ENCODE measurements at regions not wholly inside any gene's neighbourhood (a gene's known extent, or its start where the extent isn't known, plus 50 kb on each side); places are given as distances from the start of the nearest gene placed in this dataset.

DNA sequence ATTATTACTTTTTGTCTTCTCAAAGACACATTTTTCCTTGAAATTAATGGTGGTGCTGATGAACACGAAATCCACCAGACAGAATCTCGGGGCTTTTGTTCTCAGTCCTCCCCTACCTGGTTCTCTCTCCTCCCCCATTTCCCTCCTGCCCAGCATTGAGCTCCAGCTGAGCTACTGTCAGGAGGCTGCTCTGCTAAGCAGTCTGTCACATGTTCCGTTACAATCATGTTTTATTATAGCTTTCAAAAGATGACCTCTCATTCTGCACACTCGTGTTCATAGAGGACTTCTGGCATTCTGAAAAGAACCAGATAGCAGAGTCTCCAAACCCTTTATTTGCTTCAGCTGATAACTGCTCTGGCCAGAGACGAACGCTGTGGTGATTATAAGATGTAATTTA, 732.5 kb upstream of the RBFOX1 start:
- H3K27ac ChIP-seq = no peak overlapping the region
- ChIA-PET CTCF (no interaction called here), POLR2A (ENCODE audit: low non-redundant PET) (no interaction called here)
- TF ChIP-seq CTCF (conservative IDR thresholded peaks at IDR 0.05; ENCODE audit: low read depth) = no peak
- no peak for DNase-seq (ENCODE audit: low spot score)

GRCh38 chr16:6593799-6594198, 738.8 kb upstream of the RBFOX1 start:
- CTCF ChIA-PET = no interaction called here
- POLR2A ChIA-PET (ENCODE audit: low non-redundant PET) = no interaction called here
- TF ChIP-seq CTCF (conservative IDR thresholded peaks at IDR 0.05; ENCODE audit: low read depth) = no peak
- no peak overlapping the region for H3K27ac ChIP-seq
- no peak for DNase-seq (ENCODE audit: low spot score)

DNA sequence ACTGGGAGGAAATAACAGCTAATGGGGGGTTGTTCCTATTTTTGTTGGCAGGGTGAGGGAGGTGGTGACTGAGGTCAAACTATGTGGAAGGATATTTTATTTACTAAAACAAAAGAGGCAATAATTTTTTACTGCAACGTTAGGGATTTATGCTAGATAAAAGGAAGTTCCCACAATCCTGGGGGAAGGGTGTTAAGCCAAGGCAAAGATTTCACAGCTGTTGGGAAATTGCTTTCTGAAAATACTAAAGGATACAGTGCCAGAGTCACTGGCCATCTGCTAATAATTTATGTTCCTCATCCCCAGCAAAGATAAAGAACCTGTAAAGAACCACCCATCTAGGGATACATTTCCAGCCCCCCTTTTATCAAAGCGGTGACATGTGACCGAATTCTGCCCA, 756.0 kb upstream of the RBFOX1 start:
- no peak for TF ChIP-seq CTCF (conservative IDR thresholded peaks at IDR 0.05; ENCODE audit: low read depth)
- DNase-seq (ENCODE audit: low spot score) = no peak
- ChIA-PET POLR2A (ENCODE audit: low non-redundant PET) (no interaction called here), CTCF (no interaction called here)
- no peak overlapping the region for H3K27ac ChIP-seq

- POLR2A ChIA-PET (ENCODE audit: low non-redundant PET) = no interaction called here
- CTCF ChIA-PET = no interaction called here
These were observed 756.5 kb upstream of the RBFOX1 start for GRCh38 chr16:6576113-6576512.

DNA sequence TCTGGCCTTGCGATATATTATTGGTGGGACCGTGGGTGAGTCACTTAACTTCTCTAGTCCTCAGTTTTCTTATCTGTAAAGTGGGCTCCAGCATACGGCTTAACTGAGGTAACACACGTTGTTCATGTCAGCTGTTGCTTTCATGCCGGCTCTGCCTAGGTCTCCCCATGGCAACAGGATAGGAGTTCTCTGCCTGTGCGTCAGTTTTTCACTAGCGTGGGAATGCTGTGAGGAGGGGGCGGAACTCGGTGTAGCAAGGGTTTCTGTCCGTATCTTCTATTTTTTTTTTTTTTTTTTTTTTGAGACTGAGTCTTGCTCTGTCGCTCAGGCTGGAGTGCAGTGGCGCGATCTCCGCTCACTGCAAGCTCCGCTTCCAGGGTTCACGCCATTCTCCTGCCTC, 758.5 kb upstream of the RBFOX1 start:
- H3K27ac ChIP-seq = no peak overlapping the region
- no peak for TF ChIP-seq CTCF (conservative IDR thresholded peaks at IDR 0.05; ENCODE audit: low read depth)
- DNase-seq (ENCODE audit: low spot score) = no peak
- CTCF ChIA-PET = no interaction called here
- POLR2A ChIA-PET (ENCODE audit: low non-redundant PET) = no interaction called here

More at GRCh38 chr16:6576113-6576512, 756.5 kb upstream of the RBFOX1 start:
- no peak for DNase-seq (ENCODE audit: low spot score)
- no peak overlapping the region for H3K27ac ChIP-seq
- TF ChIP-seq CTCF (conservative IDR thresholded peaks at IDR 0.05; ENCODE audit: low read depth) = no peak

- POLR2A ChIA-PET (ENCODE audit: low non-redundant PET) = no interaction called here
- no peak for TF ChIP-seq CTCF (conservative IDR thresholded peaks at IDR 0.05; ENCODE audit: low read depth)
- H3K27ac ChIP-seq = no peak overlapping the region
- CTCF ChIA-PET = no interaction called here
- no peak for DNase-seq (ENCODE audit: low spot score)
These were observed 759.1 kb upstream of the RBFOX1 start for GRCh38 chr16:6573577-6573976.

DNA sequence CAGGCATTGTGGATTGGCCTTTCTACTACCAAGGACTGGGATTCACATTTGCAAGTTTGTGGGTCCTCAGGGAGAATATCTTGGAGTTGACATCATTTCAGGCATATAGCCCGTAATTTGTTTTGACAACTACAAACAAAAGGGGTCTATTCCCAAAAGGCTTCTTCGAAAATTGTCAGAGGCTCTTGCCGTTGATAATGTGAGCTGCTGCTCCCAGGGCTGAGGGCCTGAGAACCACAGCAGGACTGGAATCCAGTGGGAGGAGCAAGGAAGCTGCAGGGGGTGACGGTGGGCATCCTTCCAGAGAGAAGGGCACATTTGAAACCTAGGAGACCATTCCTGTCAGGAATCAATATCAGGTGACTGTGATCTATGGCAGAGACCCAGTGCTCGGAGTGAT, 761.6 kb upstream of the RBFOX1 start:
- no peak for TF ChIP-seq CTCF (conservative IDR thresholded peaks at IDR 0.05; ENCODE audit: low read depth)

More for the DNA sequence above, 761.6 kb upstream of the RBFOX1 start:
- H3K27ac ChIP-seq = no peak overlapping the region
- CTCF ChIA-PET = no interaction called here
- DNase-seq (ENCODE audit: low spot score) = no peak
- POLR2A ChIA-PET (ENCODE audit: low non-redundant PET) = no interaction called here

Data from RWPE1 (cell line).